Parathyroid adenoma (tissue), 2 donors: ENCODE measurements at regions not wholly inside any gene's neighbourhood (a gene's known extent, or its start where the extent isn't known, plus 50 kb on each side); places are given as distances from the start of the nearest gene placed in this dataset.

Experiments
- H2AFZ ChIP-seq: fragments of 300-600 bp; sonication (generic); one replicate; pipeline ENCODE4 v1.7.0; 2017; ENCODE audit warnings: antibody characterized with exemption, mild to moderate bottlenecking
- H3K27ac ChIP-seq: fragments of 300-600 bp; sonication (generic); one replicate; pipeline ENCODE4 v1.7.0; 2017
- H3K27me3 ChIP-seq: fragments of 300-600 bp; sonication (generic); one replicate; pipeline ENCODE4 v1.7.0; 2017; ENCODE audit warnings: low read length; ENCODE audit not compliant: control insufficient read depth, insufficient read depth
- H3K36me3 ChIP-seq: fragments of 300-600 bp; sonication (generic); one replicate; pipeline ENCODE4 v1.7.0; 2017; ENCODE audit warnings: low read length; ENCODE audit not compliant: control insufficient read depth, insufficient read depth
- H3K4me1 ChIP-seq: fragments of 300-600 bp; sonication (generic); one replicate; pipeline ENCODE4 v1.7.0; 2017; ENCODE audit warnings: control low read depth
- H3K4me2 ChIP-seq: fragments of 300-600 bp; sonication (generic); one replicate; pipeline ENCODE4 v1.7.0; 2017; ENCODE audit warnings: low read length
- H3K4me3 ChIP-seq: fragments of 300-600 bp; sonication (generic); one replicate; pipeline ENCODE4 v1.7.0; 2017; ENCODE audit warnings: low read depth, low read length
- H3K79me2 ChIP-seq: fragments of 300-600 bp; sonication (generic); one replicate; pipeline ENCODE4 v1.7.0; 2017; ENCODE audit warnings: control low read depth
- H3K9ac ChIP-seq: fragments of 300-600 bp; sonication (generic); one replicate; pipeline ENCODE4 v1.7.0; 2017; ENCODE audit warnings: mild to moderate bottlenecking
- H3K9me3 ChIP-seq: fragments of 300-600 bp; sonication (generic); one replicate; pipeline ENCODE4 v1.7.0; 2017; ENCODE audit warnings: low read length; ENCODE audit not compliant: control insufficient read depth
- TF ChIP-seq, protein P1 (sequence below): fragments of 300-600 bp; sonication (generic); IDR thresholded peaks from one replicate; pipeline ENCODE4 v1.7.0; 2017; ENCODE audit warnings: antibody characterized with exemption, mild to moderate bottlenecking
- donor health status: primary hyperparathyroidism.

- Histone ChIP-seq H3K27ac (no peak overlapping the region), H3K27me3 (no peaks in the 10 kb centered on the region), H3K4me3 (no peak overlapping the region), H3K9ac (no peak overlapping the region), H3K4me2 (no peak overlapping the region), H3K79me2 (no peaks in the 10 kb centered on the region), H3K9me3 (no peaks in the 10 kb centered on the region), H3K36me3 (no peaks in the 10 kb centered on the region), H3K4me1 (no peaks in the 10 kb centered on the region), H2AFZ (no peak overlapping the region)
- TF ChIP-seq, protein P1, sequence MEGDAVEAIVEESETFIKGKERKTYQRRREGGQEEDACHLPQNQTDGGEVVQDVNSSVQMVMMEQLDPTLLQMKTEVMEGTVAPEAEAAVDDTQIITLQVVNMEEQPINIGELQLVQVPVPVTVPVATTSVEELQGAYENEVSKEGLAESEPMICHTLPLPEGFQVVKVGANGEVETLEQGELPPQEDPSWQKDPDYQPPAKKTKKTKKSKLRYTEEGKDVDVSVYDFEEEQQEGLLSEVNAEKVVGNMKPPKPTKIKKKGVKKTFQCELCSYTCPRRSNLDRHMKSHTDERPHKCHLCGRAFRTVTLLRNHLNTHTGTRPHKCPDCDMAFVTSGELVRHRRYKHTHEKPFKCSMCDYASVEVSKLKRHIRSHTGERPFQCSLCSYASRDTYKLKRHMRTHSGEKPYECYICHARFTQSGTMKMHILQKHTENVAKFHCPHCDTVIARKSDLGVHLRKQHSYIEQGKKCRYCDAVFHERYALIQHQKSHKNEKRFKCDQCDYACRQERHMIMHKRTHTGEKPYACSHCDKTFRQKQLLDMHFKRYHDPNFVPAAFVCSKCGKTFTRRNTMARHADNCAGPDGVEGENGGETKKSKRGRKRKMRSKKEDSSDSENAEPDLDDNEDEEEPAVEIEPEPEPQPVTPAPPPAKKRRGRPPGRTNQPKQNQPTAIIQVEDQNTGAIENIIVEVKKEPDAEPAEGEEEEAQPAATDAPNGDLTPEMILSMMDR, result no peak
These were observed 127.9 kb downstream of the GRIN2B start for GRCh38 chr12:13853471-13853870.

DNA sequence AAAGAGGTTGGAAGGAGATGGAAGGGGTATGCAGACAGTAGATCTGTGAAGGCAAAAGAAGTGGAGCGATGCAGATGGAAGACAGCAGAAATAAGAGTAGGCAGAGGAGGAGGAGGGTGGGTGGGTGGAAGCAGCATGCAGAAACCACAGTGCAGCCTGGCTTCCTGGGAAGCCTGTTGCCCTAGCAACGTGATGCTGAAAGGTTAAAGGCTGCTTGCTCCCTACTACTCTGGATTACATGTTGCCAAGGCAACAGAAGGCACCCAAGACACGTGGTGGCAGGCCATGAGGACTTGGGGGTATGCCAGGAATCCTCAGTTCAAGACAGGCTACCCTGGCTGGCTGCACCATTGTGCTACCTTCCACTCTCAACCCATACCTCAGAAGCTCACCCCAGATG is 129.6 kb downstream of the GRIN2B start:
- Histone ChIP-seq H3K9ac (no peak overlapping the region), H3K79me2 (no peaks in the 10 kb centered on the region), H3K4me2 (no peak overlapping the region), H3K36me3 (no peaks in the 10 kb centered on the region), H2AFZ (no peak overlapping the region), H3K9me3 (no peaks in the 10 kb centered on the region), H3K27me3 (no peaks in the 10 kb centered on the region), H3K27ac (no peak overlapping the region), H3K4me3 (no peak overlapping the region), H3K4me1 (no peaks in the 10 kb centered on the region)
- TF ChIP-seq, protein P1, result no peak

DNA sequence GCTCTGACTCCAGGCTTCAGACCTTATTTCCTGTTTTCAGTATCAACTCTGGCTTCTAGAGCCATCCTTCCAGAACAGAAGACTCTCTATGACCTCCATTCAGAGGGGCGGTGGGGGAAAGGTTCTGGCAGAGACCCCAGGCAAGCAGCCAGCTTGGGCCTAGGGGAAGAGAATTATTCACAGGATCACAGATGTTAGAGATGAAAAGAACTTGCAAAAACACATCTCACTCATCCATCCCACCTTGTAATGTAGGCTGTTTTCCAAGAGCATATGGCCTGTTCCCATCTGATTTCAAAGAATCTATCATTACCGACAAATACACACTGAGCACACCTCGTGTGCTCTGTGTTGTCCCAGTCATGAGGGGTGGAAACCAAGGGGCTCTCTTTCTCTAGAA is 131.9 kb downstream of the GRIN2B start:
- H3K79me2 ChIP-seq, result no peaks in the 10 kb centered on the region
- H3K27ac ChIP-seq, result no peak overlapping the region
- H3K4me3 ChIP-seq, result no peak overlapping the region
- H3K4me2 ChIP-seq, result no peak overlapping the region
- no peak overlapping the region for H3K9ac ChIP-seq
- H3K9me3 ChIP-seq, result no peaks in the 10 kb centered on the region
- TF ChIP-seq, protein P1, result no peak
- no peaks in the 10 kb centered on the region for H3K27me3 ChIP-seq
- H2AFZ ChIP-seq, result no peak overlapping the region
- no peaks in the 10 kb centered on the region for H3K36me3 ChIP-seq
- H3K4me1 ChIP-seq, result no peaks in the 10 kb centered on the region

GRCh38 chr12:13843841-13844240 is 137.6 kb downstream of the GRIN2B start:
- no peak overlapping the region for H3K4me3 ChIP-seq
- no peaks in the 10 kb centered on the region for H3K27me3 ChIP-seq
- H3K79me2 ChIP-seq, result no peaks in the 10 kb centered on the region

DNA sequence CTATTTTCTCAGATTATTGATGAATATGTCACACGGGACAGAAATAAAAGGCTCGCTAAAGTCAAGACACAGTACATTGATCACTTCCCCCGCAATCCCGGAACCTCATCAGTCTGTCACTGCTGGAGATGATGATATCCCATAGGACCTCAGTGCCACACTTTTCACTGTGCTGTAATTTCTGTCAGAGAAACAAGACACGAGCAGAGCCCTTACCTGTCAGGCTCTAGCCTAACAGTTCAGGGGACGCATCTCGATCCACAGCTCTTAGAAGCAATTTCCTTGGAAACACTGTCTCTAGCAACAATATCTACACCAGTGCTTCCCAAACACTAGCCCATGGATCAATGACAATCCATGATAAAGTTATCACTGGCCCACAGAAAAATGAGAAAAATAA is 140.0 kb downstream of the GRIN2B start:
- Histone ChIP-seq H3K9ac (no peak overlapping the region), H2AFZ (no peak overlapping the region), H3K36me3 (no peaks in the 10 kb centered on the region), H3K79me2 (no peaks in the 10 kb centered on the region), H3K4me1 (no peaks in the 10 kb centered on the region), H3K9me3 (no peaks in the 10 kb centered on the region), H3K4me3 (no peak overlapping the region), H3K27ac (no peak overlapping the region), H3K27me3 (no peaks in the 10 kb centered on the region), H3K4me2 (no peak overlapping the region)
- TF ChIP-seq, protein P1, result no peak

More at GRCh38 chr12:13843841-13844240, 137.6 kb downstream of the GRIN2B start:
- Histone ChIP-seq H3K4me1 (no peaks in the 10 kb centered on the region), H3K9ac (no peak overlapping the region), H3K36me3 (no peaks in the 10 kb centered on the region), H3K9me3 (no peaks in the 10 kb centered on the region), H3K27ac (no peak overlapping the region), H3K4me2 (no peak overlapping the region), H2AFZ (no peak overlapping the region)
- TF ChIP-seq, protein P1, result no peak
